SK-N-SH (cell line): ENCODE measurements at regions not wholly inside any gene's neighbourhood (a gene's known extent, or its start where the extent isn't known, plus 50 kb on each side); places are given as distances from the start of the nearest gene placed in this dataset.

Experiments
- CTCF ChIP-seq: fragments of 200-600 bp; sonication (generic); IDR thresholded peaks from 2 replicates; pipeline ENCODE4 v1.6.1; 2017; ENCODE audit warnings: antibody characterized with exemption, mild to moderate bottlenecking, moderate library complexity
- EP300 ChIP-seq, 2 experiments: IDR thresholded peaks; 2 replicates each; pipeline versions ENCODE4 v1.4.0 to v1.6.1; 2012; ENCODE audit warnings: borderline replicate concordance in 1 of 2, low read depth in 1 of 2, low read length in 1 of 2
- FOXM1 ChIP-seq: IDR thresholded peaks from 2 replicates; pipeline ENCODE4 v1.4.0; 2012; ENCODE audit warnings: low read depth, mild to moderate bottlenecking
- PBX3 ChIP-seq: IDR thresholded peaks from 2 replicates; pipeline ENCODE4; 2012
- RCOR1 ChIP-seq: fragments of 150-350 bp; IDR thresholded peaks from 2 replicates; pipeline ENCODE4 v1.6.1; 2017; ENCODE audit warnings: antibody characterized with exemption, low read length
- REST ChIP-seq: IDR thresholded peaks from 2 replicates; pipeline ENCODE4 v1.6.1; 2012; ENCODE audit warnings: mild to moderate bottlenecking, low read depth, low read length, moderate library complexity
- TAF1 ChIP-seq: IDR thresholded peaks from 2 replicates; pipeline ENCODE4 v1.6.1; 2012; ENCODE audit warnings: low read depth, mild to moderate bottlenecking, low read length, moderate library complexity, borderline replicate concordance
- YY1 ChIP-seq: IDR thresholded peaks from 2 replicates; pipeline ENCODE4 v1.4.0; 2012; ENCODE audit warnings: low read depth, mild to moderate bottlenecking

GRCh38 chr2:242063436-242063835 is 193.9 kb downstream of the RTP5 start:
- TF ChIP-seq REST (no peak), PBX3 (no peak), CTCF (no peak), FOXM1 (no peak), EP300 (IDR thresholded peaks at IDR 0.05; ENCODE audit: borderline replicate concordance in 1 of 2, low read depth in 1 of 2, low read length in 1 of 2) (no peak), RCOR1 (no peak), TAF1 (no peak), YY1 (no peak)
